CD4-positive, alpha-beta T cell treated with Interleukin-10 for 1 hour (primary cell): ENCODE measurements at regions not wholly inside any gene's neighbourhood (a gene's known extent, or its start where the extent isn't known, plus 50 kb on each side); places are given as distances from the start of the nearest gene placed in this dataset.

ENCODE experiments used
- DNase-seq: peaks from one replicate; pipeline ENCODE4 v3.0.0-alpha.2; 2020

GRCh38 chr15:98025237-98025636, 64.7 kb downstream of the ARRDC4 start:
- DNase-seq = no peak

DNA sequence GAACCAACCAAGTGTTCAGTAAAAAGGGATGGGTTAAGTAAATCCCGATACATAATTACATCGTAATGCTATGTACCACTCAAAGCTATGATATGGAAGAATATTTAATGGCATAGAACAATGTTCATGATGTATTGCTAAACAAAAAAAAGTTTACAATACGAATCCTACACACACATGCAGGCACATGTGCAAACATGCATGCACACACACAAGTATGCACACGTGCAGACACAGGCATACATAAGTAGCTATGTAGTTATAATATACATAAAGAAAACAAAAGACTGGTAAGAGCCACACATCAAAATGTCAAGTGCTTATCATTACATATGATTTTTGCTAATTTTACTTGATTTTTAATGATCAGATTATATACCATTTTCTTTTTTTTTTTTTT, 74.2 kb downstream of the ARRDC4 start:
- no peak for DNase-seq

- no peak for DNase-seq
These were observed 74.6 kb downstream of the ARRDC4 start for GRCh38 chr15:98035134-98035533.

DNA sequence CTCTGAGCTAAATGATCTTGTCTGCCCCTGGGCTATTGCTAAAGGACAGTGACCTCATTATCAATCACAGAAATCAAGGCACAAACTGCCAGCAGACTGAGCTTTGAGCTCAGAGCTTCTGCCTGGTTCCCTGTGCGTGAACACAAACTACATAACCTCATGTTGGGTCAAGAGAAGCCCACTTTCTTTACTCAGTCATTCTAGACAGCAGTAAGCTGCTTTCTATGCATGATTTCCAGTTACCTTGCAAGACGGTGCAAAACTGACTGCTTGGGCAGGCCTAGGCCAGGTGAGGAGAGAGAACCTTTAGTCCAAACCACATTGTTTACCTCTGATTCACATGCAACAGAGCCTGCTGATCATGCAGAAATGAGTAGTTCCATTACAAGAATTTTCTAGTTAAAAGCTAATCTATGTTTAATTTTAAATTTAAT, 75.1 kb downstream of the ARRDC4 start:
- DNase-seq = no peak

DNA sequence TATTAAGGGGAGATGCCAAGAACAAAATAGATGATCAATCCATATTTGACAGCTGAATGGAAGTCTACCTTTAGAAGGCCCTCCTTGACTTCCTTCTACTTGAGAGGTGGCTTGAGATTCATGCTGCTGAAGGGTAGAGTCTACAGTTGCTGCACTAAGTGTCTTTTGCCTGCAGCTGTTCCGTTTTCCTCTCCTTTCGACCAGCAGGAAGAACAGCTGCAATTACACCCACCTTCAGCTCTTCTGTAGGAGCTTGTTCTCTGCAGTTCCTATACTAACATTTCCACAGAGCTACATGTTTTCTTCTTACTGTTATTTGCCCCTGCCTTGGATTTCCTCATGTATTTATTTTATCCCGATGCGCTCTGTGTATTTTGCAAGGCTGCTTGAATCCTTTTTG, 79.1 kb downstream of the ARRDC4 start:
- no peak for DNase-seq

GRCh38 chr15:98040146-98040545, 79.6 kb downstream of the ARRDC4 start:
- DNase-seq = no peak

DNA sequence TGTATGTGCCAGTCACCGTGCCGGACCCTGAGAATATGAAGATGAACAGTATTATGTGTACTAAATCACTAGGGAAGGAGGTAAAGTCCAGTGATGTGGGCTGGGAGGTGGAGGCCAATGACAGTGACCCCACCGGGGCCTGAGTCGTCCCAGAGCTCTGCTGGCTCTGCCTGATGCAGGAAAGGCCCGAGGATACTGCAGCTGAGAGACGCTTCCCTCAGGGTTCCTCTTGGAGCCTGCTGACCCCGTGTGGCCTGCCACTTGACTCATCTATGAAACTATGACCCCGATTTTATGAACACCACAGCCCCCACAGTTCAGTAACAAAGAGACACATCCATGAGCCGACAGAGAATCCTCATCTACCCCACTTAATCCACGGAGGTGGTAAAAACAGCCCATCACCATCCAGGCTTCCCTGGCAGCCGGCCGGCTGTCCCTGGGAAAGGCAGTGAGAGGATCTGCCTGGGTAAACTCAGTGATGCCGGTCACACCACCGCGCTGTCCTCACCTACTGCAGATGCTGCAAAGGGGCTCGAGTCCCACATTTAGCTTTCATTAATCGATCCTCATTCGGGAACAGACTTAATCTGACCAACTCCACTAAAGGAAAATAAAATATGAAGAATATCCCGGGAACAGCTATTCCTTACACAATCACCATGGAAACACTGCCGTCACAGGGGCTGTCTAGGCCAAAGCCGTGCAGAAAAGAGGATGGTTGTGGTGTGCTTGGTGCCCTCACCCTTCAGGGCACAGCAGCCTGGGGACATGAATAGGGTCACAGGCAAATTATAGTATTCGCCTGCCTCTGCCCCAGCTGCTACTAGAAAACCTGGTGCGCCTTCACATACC, 82.9 kb downstream of the ARRDC4 start:
- DNase-seq = no peak

DNA sequence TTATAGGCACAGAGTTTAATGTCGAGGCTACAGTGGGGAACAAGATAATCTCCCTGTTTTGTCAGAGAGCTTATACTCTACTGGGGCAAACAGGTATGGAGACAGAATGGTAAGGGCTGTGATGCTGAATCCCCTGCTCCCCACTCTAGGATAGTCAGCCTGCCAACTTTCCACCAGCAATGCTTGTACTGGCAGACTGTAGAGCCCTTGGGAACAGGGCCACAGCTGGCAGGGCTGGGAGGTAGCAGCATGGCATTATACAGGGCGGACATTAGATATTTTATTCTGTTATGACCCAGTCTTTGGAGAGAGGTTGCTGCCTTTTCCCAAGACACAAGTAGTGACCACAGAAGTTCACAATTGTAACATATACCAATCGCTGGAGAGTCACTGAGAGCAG, 91.2 kb downstream of the ARRDC4 start:
- DNase-seq = no peak

DNA sequence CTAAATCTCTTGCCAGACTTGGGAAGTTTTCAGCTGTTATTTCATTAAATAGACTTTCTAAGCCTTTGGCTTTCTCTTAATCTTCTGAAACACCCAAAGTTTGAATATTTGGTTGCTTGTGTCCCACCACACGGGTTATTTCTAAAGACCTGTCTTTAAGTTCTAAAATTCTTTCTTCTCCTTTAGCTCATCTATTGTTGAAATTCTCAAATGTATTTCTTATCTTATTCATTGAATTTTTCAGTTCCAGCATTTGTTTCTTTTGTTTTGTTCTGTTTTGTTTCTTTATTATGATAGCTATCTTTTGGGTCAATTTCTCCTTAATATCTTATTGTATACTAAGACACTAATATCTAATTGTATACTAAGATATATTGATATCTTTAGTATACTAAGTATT, 97.0 kb downstream of the ARRDC4 start:
- DNase-seq = no peak

- DNase-seq = no peak
These were observed 102.4 kb downstream of the ARRDC4 start for GRCh38 chr15:98062869-98063268.

- DNase-seq = no peak
These were observed 102.8 kb downstream of the ARRDC4 start for GRCh38 chr15:98063315-98063714.

GRCh38 chr15:98063871-98064270, 103.4 kb downstream of the ARRDC4 start:
- DNase-seq = no peak

- DNase-seq = no peak
These were observed 106.8 kb downstream of the ARRDC4 start for GRCh38 chr15:98067339-98067738.

GRCh38 chr15:98069256-98069655, 108.8 kb downstream of the ARRDC4 start:
- no peak for DNase-seq

GRCh38 chr15:98070137-98070536, 109.6 kb downstream of the ARRDC4 start:
- no peak for DNase-seq

DNA sequence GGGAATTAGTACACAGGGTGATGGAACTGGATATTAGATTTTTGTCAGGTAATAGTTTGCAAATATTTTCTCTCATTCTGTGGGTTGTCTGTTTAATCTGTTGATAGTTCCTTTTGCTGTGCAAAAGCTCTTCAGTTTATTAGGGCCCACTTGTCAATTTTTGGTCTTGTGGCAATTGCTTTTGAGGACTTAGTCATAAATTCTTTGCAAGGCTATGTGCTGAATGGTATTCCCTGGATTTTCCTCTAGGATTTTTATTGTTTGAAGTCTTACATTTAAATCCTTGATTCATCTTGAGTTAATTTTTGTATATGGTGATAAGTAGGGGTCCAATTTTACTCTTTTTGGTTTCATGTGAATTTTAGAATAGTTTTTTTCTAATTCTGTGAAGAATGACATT, 111.3 kb downstream of the ARRDC4 start:
- DNase-seq = no peak

GRCh38 chr15:98075441-98075840, 114.9 kb downstream of the ARRDC4 start:
- no peak for DNase-seq

- DNase-seq = peak; percentile 2
These were observed 115.7 kb downstream of the ARRDC4 start for GRCh38 chr15:98076021-98076816.

DNA sequence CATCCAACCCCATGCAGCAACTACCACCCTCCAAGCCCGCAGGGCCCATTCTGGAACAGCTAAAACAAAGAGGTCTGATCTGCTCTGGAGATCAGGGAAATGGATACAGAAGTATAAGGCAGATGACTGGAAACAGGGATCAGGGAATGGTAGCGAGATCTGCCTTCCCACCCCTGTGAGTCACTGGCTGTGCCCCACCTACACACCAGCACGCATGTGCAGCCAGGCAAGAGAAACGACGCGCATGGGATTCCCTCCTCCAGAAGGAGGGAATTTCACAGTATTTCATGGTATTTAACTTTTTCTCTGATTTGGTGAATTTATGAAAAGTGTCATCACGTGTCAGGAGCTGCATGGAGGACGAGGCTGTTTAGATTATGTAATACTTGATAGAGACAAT, 116.7 kb downstream of the ARRDC4 start:
- no peak for DNase-seq

DNA sequence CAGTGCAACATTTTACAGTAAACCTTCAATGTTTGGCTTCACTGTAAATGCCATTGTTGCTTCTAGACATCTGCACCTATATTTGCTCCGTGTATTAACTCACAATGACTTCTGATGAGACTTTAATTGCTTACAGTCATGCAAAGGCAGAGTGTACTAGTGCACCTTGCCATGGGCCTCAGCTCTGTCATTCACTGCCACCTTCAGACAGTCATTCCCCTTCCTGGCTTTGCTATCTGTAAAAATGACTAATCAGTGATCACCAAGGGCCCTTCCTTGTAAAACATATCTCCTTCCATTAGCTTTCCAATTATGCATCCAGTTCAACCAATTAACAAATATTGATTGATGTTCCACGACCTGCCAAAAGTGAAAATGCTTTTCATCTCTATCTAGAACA, 120.3 kb downstream of the ARRDC4 start:
- DNase-seq = no peak

GRCh38 chr15:98083203-98083910, 122.9 kb downstream of the ARRDC4 start:
- no peak for DNase-seq

DNA sequence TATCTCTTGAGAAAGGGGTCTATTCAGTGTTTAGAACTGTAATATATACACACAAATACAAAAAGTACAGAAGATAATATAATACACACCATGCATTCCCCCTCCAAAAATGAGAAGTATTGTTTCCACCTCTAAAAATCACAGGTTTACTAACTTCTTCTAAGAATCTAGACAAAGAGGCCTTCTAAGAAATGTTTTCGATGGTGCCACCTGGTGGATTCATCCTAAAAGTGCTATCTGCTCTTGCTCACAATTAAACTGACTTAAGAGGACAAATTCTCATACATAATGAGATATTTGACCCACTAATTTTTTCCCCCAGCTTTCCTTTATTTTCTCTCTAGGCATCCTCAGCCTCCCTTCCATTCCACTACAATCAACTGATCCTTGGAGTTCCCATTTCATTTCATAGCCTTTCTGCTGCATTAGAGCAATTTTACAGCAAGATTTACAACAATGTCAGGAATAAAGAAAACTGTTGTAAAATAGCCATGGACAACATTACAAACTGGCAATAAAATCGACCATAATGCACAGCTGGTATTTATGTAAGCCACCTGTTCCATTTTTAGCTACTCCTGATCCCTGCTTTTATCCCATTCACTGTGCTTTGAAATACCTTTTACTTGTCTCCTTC, 124.6 kb downstream of the ARRDC4 start:
- DNase-seq = peak; percentile 43
